GM20000 (cell line): ENCODE measurements at regions not wholly inside any gene's neighbourhood (a gene's known extent, or its start where the extent isn't known, plus 50 kb on each side); places are given as distances from the start of the nearest gene placed in this dataset.
"Not testable (repeated sequence)": the region's sequence is repeated elsewhere in the genome, so short reads cannot be mapped to it uniquely, and the experiment has no call there.

Experiments used
- DNase-seq: peaks from one replicate; pipeline ENCODE4 v3.0.0; 2012; ENCODE audit warnings: low spot score
- CTCF ChIP-seq: IDR thresholded peaks from 2 replicates; pipeline ENCODE4 v1.5.1; 2012; ENCODE audit warnings: mild to moderate bottlenecking, control low read depth; ENCODE audit errors: extremely low read depth, missing control alignments

GRCh38 chr2:16429431-16430145 lies 236.0 kb downstream of the CYRIA start:
- DNase-seq, result no peak

GRCh38 chr2:16429002-16429401 lies 236.6 kb downstream of the CYRIA start:
- TF ChIP-seq CTCF, result no peak
- DNase-seq, result no peak

More at GRCh38 chr2:16429431-16430145, 236.0 kb downstream of the CYRIA start:
- TF ChIP-seq CTCF, result no peak

GRCh38 chr2:16425462-16426336 lies 239.9 kb downstream of the CYRIA start:
- no peak for DNase-seq
- no peak for TF ChIP-seq CTCF

- DNase-seq, result no peak
- TF ChIP-seq CTCF, result no peak
Observed at GRCh38 chr2:16420421-16420820, 245.2 kb downstream of the CYRIA start.

- no peak for DNase-seq
- no peak for TF ChIP-seq CTCF
Observed at GRCh38 chr2:16417726-16418125, 247.9 kb downstream of the CYRIA start.

- DNase-seq, result no peak
- TF ChIP-seq CTCF, result no peak
Observed at GRCh38 chr2:16416651-16417050, 249.0 kb downstream of the CYRIA start.

- not testable (repeated sequence) for DNase-seq
Observed at GRCh38 chr2:16415861-16416260, 249.8 kb downstream of the CYRIA start.

- no peak for TF ChIP-seq CTCF
- no peak for DNase-seq
Observed at GRCh38 chr2:16413947-16414346, 251.7 kb downstream of the CYRIA start.
